ENCODE measurements at regions not wholly inside any gene's neighbourhood (a gene's known extent, or its start where the extent isn't known, plus 50 kb on each side); places are given as distances from the start of the nearest gene placed in this dataset.

DNA sequence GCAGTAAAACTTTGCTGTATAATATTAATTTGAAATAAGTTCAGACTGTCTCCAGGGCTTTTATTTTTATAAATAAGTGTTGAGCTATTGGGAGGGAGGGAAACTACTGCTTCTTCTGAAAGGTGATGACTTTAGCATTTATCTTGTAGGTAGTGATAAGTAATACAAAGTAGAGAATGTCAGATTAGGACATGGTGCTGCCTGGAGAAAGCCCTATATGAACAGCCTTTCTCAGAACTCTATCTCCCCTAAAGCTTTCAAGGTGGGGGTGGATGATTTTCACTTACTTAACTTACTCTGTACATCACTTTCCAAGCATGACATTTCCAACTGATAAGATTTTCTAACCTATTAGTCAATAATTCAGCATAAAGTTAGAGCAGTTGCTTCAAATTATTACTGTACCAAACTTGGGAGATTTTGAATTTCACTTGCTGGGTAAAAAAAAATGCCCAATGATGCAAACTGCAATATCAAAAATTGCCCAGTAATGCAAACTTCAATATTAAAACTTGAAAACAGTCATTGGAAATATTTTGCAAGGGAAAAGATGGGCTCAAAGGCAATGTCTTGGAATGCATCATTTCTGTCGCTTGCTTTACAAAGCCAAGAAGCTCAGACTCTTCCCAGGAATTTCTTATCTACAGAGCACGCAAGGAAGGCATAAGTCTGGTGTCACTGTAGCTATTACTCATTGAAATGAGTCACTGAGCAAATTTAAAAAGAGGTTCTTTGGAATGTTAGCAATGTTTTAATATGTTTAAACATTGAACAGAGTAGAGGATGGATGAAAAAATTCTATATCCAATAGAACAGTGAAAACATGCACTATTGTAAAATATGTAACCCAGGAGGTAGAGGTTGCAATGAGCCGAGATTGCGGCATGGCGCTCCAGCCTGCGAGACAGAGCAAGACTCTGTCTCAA lies 569.5 kb downstream of the PSAT1 start:
- no peaks in the 10 kb centered on the region for H3K27me3 Mint-ChIP-seq

DNA sequence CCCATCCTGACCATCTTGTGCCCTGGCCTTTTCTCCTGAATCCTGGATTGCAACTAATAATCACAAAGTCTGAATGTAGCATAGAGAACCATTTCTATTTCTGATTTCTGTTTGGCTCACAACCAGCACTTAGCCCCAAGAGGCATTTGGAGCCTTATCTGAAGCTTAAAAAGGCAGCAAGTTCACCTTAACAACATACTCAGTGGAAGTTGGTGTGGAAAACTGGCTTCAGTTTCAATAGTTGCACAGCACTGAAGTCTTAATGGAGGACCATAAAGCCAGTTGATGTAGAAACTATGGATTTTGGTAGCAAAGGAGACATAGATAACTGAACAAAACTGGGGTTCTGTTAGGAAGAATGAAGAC lies 574.1 kb downstream of the PSAT1 start:
- Mint-ChIP-seq H3K4me3 (no peak overlapping the region), H3K9me3 (peaks cover 17% of the 10 kb centered on the region), H3K36me3 (ENCODE audit: insufficient read depth) (no peaks in the 10 kb centered on the region), H3K27me3 (no peaks in the 10 kb centered on the region), H3K27ac (ENCODE audit: low read depth) (no peak overlapping the region), H3K4me1 (no peaks in the 10 kb centered on the region)
- DNase-seq (ENCODE audit: low spot score in 2 of 2): no peak
- no peak for ATAC-seq (replicated peaks; ENCODE audit: extremely low read depth, poor library complexity, severe bottlenecking)

More for the DNA sequence above, 569.5 kb downstream of the PSAT1 start:
- ATAC-seq (replicated peaks; ENCODE audit: extremely low read depth, poor library complexity, severe bottlenecking) (no peak), DNase-seq (ENCODE audit: low spot score in 2 of 2) (no peak)
- no peaks in the 10 kb centered on the region for H3K36me3 Mint-ChIP-seq (ENCODE audit: insufficient read depth)
- H3K9me3 Mint-ChIP-seq: peaks cover 8% of the 10 kb centered on the region
- no peak overlapping the region for H3K27ac Mint-ChIP-seq (ENCODE audit: low read depth)
- H3K4me3 Mint-ChIP-seq: no peak overlapping the region
- H3K4me1 Mint-ChIP-seq: no peaks in the 10 kb centered on the region

DNA sequence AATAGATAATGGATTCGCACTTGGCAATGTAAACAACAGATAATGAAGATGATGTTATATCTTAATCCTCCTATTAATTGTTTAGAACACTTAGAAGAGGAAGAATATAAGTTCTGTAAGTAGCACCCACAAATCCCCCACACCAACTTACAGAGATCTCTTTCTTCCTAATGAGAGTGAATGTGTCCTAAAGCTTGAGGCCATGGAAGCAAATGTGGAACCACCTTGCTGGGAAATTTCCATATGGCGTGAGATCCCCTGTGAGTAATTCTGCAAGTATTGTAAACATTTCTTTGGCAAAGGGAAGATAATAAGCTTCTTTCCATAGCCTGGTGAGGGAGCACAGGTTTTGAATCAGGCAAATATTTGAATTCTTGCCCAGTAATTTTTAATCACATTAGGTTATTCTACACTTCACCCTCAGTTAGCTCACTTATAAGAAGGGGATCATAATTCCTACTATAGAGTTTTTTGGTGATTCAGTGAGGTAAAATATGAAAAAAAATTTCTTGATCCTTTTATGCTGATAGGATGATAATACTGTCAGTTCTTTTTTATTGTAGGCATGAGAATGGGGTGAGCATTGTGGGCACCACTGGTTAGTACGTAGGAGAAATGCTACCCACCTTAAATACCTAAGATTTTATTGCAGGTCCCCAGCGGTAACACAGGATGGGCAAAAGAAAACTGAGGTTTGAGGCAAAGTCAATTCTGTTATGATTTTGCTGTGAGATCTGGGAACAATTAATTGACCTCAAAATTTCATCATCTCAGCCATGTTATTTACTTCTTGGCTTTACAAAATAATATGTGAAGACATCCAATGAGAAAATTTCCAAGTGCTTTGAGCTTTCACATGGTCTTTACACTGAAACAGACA lies 574.8 kb downstream of the PSAT1 start:
- H3K4me1 Mint-ChIP-seq: no peaks in the 10 kb centered on the region
- H3K36me3 Mint-ChIP-seq (ENCODE audit: insufficient read depth): no peaks in the 10 kb centered on the region
- DNase-seq (ENCODE audit: low spot score in 2 of 2): no peak
- H3K9me3 Mint-ChIP-seq: peaks cover 17% of the 10 kb centered on the region
- no peak for ATAC-seq (replicated peaks; ENCODE audit: extremely low read depth, poor library complexity, severe bottlenecking)
- no peaks in the 10 kb centered on the region for H3K27me3 Mint-ChIP-seq
- H3K4me3 Mint-ChIP-seq: no peak overlapping the region
- no peak overlapping the region for H3K27ac Mint-ChIP-seq (ENCODE audit: low read depth)

DNA sequence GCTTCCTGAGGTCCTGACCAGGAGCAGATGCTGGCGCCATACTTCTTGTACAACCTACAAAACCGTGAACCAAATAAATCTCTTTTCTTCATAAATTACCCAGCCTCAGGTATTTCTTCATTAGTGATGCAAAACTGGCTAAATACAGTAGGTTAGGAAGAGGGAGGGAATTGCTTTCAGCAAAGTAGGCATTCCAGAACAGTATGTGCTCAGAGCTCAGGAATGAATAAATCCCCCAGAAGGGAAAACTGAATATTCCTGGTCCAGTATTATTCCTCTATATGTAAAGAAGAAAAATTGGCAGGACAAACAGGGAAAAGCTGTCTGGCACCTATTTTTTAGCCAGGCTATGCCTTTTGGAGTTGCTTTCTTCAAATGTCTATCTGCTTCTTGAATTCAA lies 577.1 kb downstream of the PSAT1 start:
- DNase-seq (ENCODE audit: low spot score in 2 of 2) (no peak), ATAC-seq (replicated peaks; ENCODE audit: extremely low read depth, poor library complexity, severe bottlenecking) (no peak)
- H3K27ac Mint-ChIP-seq (ENCODE audit: low read depth): no peak overlapping the region
- H3K4me3 Mint-ChIP-seq: no peak overlapping the region
- H3K27me3 Mint-ChIP-seq: no peaks in the 10 kb centered on the region
- H3K4me1 Mint-ChIP-seq: no peaks in the 10 kb centered on the region
- H3K36me3 Mint-ChIP-seq (ENCODE audit: insufficient read depth): no peaks in the 10 kb centered on the region
- peaks cover 17% of the 10 kb centered on the region for H3K9me3 Mint-ChIP-seq

DNA sequence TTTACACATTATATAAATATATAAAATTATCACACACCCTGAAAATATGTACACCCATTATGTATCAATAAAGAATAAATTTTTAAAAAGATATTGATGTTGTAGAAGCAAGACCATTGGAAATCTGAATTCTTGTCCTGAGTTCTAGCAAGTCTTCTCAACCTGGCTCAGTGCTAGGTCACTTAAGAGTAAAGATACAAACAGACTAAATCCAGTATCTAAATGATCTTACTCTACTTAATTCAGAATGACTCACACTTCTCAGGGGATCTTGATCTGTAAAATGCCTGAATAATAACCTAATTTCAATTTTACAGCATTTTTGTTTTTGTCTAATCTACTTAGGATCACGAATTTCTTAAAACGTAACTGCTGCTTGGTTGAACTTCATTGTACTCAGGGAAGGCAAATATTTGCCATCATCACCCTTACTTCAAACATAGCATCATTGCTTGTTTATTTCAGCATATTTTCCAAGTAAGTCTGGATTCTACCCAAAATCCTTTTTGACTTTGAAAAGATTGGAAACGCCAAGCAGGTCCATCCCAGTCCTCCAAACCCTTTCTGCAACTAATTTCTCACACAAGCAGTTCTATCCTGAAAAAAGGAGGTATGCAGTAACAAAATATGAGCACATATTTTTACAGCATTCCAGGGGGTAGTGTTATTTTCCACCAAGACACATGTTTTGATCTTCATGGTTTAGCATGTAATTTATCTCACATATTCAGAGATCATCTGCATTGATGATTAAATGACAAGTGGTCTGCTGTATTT lies 582.6 kb downstream of the PSAT1 start:
- Mint-ChIP-seq H3K27ac (ENCODE audit: low read depth) (no peak overlapping the region), H3K4me1 (no peaks in the 10 kb centered on the region), H3K4me3 (no peak overlapping the region), H3K27me3 (no peaks in the 10 kb centered on the region), H3K9me3 (peaks cover 2% of the 10 kb centered on the region), H3K36me3 (ENCODE audit: insufficient read depth) (no peaks in the 10 kb centered on the region)
- DNase-seq (ENCODE audit: low spot score in 2 of 2): no peak
- ATAC-seq (replicated peaks; ENCODE audit: extremely low read depth, poor library complexity, severe bottlenecking): no peak

DNA sequence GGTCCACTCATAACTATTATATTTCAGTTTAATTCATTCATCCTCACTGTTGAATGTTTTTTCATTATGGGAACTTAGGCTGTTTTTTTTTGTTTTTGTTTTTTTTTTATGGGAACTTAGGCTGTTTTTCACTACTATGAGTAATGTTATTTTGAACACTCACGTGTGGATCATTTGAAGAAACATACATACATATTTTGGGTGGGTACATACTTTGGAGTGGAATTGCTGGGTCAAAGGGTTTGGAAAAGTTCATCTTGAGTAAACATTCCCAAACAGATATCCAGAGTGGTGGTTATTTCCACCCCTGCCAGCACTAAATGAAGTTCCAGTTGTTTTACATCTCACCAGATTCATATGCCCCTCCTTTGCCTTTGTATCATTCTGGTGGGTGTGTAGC lies 584.4 kb downstream of the PSAT1 start:
- DNase-seq (ENCODE audit: low spot score in 2 of 2) (no peak), ATAC-seq (replicated peaks; ENCODE audit: extremely low read depth, poor library complexity, severe bottlenecking) (no peak)
- Mint-ChIP-seq H3K4me3 (no peak overlapping the region), H3K4me1 (no peaks in the 10 kb centered on the region), H3K9me3 (peaks cover 7% of the 10 kb centered on the region), H3K27me3 (no peaks in the 10 kb centered on the region), H3K36me3 (ENCODE audit: insufficient read depth) (no peaks in the 10 kb centered on the region), H3K27ac (ENCODE audit: low read depth) (no peak overlapping the region)

DNA sequence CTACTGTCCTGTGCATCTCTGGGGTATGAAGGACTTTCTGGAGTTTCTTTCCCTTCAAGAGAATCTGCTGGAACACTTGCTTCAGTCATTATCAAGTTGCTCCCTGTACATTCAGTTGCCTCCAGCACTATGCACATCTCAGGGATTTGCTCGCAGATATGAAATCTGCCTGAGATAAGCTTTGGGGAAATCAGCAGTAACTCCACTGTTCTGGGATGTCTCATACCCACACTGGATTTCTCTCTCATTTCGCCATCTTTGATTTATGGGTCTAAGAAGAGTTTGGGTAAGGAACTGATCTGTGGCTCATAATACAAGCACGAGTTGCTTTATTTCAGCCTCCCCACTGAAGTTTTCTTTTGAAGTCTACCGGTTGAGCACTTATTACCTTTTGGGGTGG lies 585.6 kb downstream of the PSAT1 start:
- H3K4me3 Mint-ChIP-seq: no peak overlapping the region
- DNase-seq (ENCODE audit: low spot score in 2 of 2): no peak
- no peak overlapping the region for H3K27ac Mint-ChIP-seq (ENCODE audit: low read depth)
- H3K9me3 Mint-ChIP-seq: peaks cover 7% of the 10 kb centered on the region
- no peak for ATAC-seq (replicated peaks; ENCODE audit: extremely low read depth, poor library complexity, severe bottlenecking)
- no peaks in the 10 kb centered on the region for H3K4me1 Mint-ChIP-seq
- H3K36me3 Mint-ChIP-seq (ENCODE audit: insufficient read depth): no peaks in the 10 kb centered on the region
- H3K27me3 Mint-ChIP-seq: no peaks in the 10 kb centered on the region

DNA sequence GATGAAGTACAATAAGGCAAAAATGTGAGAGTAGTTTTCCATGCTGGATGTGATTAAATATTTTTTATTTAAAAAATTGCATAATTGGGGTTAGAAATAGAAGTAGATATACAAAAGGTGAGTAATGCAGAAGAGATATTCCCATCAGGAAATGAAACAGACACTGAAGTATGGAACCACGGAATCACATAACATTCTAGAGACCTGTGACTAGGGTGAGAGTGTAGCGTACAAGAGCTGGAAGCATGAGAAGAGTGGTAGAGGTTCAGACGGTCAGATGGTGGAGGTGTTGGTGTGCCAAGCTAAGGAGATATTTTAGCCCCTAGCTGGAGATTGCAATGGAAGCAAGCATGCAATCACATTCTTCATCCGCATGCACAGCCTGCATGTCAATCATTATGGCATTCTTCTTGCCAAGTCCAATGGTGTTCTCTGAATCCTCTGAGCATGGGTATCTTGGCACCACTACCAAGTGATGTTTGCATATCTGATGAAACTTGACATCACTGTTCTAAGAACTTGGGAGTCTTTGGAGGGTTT lies 587.8 kb downstream of the PSAT1 start:
- peaks cover 7% of the 10 kb centered on the region for H3K9me3 Mint-ChIP-seq
- H3K27ac Mint-ChIP-seq (ENCODE audit: low read depth): no peak overlapping the region
- ATAC-seq (replicated peaks; ENCODE audit: extremely low read depth, poor library complexity, severe bottlenecking) (no peak), DNase-seq (ENCODE audit: low spot score in 2 of 2) (no peak)
- no peaks in the 10 kb centered on the region for H3K4me1 Mint-ChIP-seq
- no peak overlapping the region for H3K4me3 Mint-ChIP-seq
- no peaks in the 10 kb centered on the region for H3K27me3 Mint-ChIP-seq
- peaks cover under 1% of the 10 kb centered on the region for H3K36me3 Mint-ChIP-seq (ENCODE audit: insufficient read depth)

DNA sequence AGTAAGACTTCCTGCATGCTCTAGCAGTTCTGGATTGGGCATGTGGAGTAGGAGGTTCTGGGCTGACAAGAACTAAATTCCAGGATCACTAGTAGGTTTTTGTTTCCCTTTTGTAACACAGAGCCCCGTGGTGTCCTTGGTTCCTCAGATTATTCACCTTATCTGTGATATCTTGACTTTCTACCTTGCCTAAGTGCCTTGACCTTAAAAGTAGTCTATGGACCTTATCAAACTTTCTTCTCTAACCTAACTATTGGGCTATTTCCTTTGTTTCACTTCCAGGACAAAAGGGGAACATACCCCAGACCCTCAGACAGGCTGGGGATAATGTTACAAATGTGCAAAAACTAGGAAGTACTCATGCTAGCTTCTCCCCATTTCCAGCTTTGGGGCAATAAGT lies 595.3 kb downstream of the PSAT1 start:
- DNase-seq (ENCODE audit: low spot score in 2 of 2) (no peak), ATAC-seq (replicated peaks; ENCODE audit: extremely low read depth, poor library complexity, severe bottlenecking) (no peak)
- H3K36me3 Mint-ChIP-seq (ENCODE audit: insufficient read depth): peaks cover 2% of the 10 kb centered on the region
- H3K4me3 Mint-ChIP-seq: no peak overlapping the region
- H3K9me3 Mint-ChIP-seq: no peaks in the 10 kb centered on the region
- no peaks in the 10 kb centered on the region for H3K4me1 Mint-ChIP-seq
- H3K27ac Mint-ChIP-seq (ENCODE audit: low read depth): no peak overlapping the region
- H3K27me3 Mint-ChIP-seq: no peaks in the 10 kb centered on the region

DNA sequence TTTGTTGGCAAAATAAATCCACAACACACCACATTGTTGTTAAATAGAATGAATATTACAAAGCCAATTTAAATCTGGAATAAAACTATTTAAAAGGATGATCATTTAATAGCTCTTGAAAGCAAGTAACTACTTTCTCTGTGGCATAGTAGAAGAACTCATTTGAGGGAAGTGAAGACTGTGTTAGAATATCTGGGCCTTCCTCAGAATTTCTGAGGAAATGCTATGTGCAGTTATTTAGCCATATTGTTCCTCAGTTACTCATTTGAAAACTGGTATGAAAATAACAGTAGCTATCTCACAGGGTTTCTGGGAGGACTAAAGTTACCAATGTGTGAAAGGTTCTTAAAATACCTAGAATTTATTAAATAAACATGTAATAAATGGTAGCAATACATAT lies 595.8 kb downstream of the PSAT1 start:
- H3K27me3 Mint-ChIP-seq: no peaks in the 10 kb centered on the region
- H3K36me3 Mint-ChIP-seq (ENCODE audit: insufficient read depth): peaks cover 2% of the 10 kb centered on the region
- ATAC-seq (replicated peaks; ENCODE audit: extremely low read depth, poor library complexity, severe bottlenecking) (no peak), DNase-seq (ENCODE audit: low spot score in 2 of 2) (no peak)
- no peak overlapping the region for H3K27ac Mint-ChIP-seq (ENCODE audit: low read depth)
- no peaks in the 10 kb centered on the region for H3K4me1 Mint-ChIP-seq
- no peak overlapping the region for H3K4me3 Mint-ChIP-seq
- no peaks in the 10 kb centered on the region for H3K9me3 Mint-ChIP-seq

DNA sequence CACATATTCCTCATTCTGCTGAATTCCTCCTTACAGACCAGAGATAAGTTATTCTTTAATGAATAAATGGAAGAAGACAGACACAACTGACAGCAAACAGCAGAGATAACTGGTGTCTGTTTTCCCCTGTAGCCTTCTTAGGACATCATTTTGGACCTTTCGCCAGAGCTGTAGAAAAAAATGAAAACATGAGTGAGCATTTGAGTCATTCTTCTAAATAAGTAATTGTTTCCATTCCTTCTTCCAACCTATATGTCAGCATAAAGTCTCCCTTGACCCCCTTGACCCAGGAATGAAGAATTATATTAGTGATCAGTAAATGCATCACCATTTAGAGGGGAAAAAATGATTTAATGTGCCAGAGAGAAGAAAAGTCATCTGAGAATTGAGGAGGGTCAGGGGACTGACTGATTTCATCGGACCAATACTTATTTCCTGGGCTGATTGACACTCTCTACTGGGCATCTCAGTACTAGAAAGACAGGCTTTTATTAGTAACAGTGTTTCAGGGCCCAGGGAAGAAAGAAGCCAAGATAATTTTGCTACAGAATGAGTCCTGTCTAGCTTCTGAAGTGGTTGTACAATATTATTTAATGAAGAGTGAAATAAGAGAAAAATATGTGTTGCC lies 597.0 kb downstream of the PSAT1 start:
- ATAC-seq (replicated peaks; ENCODE audit: extremely low read depth, poor library complexity, severe bottlenecking): no peak
- Mint-ChIP-seq H3K27me3 (no peaks in the 10 kb centered on the region), H3K4me3 (no peak overlapping the region), H3K9me3 (no peaks in the 10 kb centered on the region), H3K4me1 (no peaks in the 10 kb centered on the region), H3K36me3 (ENCODE audit: insufficient read depth) (peaks cover 2% of the 10 kb centered on the region), H3K27ac (ENCODE audit: low read depth) (no peak overlapping the region)
- no peak for DNase-seq (ENCODE audit: low spot score in 2 of 2)

DNA sequence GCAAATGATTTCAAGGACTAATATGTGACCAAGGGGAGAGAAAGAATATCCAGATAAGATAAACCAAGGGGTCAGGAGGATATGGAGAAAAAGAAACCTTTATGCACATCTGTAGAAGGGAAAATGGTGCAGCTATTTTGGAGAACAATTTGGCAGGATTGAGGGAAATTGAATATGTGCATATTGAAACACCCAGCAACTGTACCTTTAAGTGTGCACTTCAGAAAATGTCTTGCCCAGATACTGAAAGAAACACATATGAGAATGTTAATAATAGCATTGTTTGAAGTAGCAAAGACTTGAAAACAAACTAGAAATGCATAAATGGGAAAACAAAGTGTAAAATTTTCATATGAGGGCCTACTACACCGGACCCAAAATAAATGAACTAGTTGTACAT lies 599.6 kb downstream of the PSAT1 start:
- no peak for DNase-seq (ENCODE audit: low spot score in 2 of 2)
- H3K4me3 Mint-ChIP-seq: no peak overlapping the region
- H3K4me1 Mint-ChIP-seq: no peaks in the 10 kb centered on the region
- no peaks in the 10 kb centered on the region for H3K9me3 Mint-ChIP-seq
- H3K27me3 Mint-ChIP-seq: no peaks in the 10 kb centered on the region
- H3K36me3 Mint-ChIP-seq (ENCODE audit: insufficient read depth): no peaks in the 10 kb centered on the region
- H3K27ac Mint-ChIP-seq (ENCODE audit: low read depth): no peak overlapping the region
- no peak for ATAC-seq (replicated peaks; ENCODE audit: extremely low read depth, poor library complexity, severe bottlenecking)
